ENCODE measurements at regions not wholly inside any gene's neighbourhood (a gene's known extent, or its start where the extent isn't known, plus 50 kb on each side); places are given as distances from the start of the nearest gene placed in this dataset.

GRCh38 chr4:117623326-117623725 is 411.0 kb upstream of the NDST3 start:
- no peak overlapping the region for H3K4me3 ChIP-seq (ENCODE audit: low read depth, low read length)
- TF ChIP-seq, protein P1, sequence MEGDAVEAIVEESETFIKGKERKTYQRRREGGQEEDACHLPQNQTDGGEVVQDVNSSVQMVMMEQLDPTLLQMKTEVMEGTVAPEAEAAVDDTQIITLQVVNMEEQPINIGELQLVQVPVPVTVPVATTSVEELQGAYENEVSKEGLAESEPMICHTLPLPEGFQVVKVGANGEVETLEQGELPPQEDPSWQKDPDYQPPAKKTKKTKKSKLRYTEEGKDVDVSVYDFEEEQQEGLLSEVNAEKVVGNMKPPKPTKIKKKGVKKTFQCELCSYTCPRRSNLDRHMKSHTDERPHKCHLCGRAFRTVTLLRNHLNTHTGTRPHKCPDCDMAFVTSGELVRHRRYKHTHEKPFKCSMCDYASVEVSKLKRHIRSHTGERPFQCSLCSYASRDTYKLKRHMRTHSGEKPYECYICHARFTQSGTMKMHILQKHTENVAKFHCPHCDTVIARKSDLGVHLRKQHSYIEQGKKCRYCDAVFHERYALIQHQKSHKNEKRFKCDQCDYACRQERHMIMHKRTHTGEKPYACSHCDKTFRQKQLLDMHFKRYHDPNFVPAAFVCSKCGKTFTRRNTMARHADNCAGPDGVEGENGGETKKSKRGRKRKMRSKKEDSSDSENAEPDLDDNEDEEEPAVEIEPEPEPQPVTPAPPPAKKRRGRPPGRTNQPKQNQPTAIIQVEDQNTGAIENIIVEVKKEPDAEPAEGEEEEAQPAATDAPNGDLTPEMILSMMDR (IDR thresholded peaks at IDR 0.05; ENCODE audit: insufficient read depth, low read length, missing control alignments) = no peak
- POLR2A ChIA-PET = no interaction called here
- CTCF ChIA-PET = no interaction called here
- DNase-seq (ENCODE audit: low read depth, low spot score) = no peak

DNA sequence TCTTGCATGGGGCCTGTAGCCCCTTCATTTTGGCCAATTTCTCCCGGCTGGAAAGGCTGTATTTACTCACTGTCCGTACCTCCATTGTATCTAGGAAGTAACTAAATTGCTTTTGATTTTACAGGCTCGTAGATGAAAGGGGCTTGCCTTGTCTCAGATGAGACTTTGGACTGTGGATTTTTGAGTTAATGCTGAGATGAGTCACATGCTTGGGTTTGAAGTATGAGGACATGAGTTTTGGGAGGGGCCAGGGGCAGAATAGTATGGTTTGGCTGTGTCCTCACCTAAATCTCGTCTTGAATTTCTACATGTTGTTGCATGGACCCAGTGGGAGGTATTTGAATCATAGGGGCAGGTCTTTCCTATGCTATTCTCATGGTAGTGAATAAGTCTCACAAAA is 407.6 kb upstream of the NDST3 start:
- POLR2A ChIA-PET = no interaction called here
- CTCF ChIA-PET = no interaction called here

DNA sequence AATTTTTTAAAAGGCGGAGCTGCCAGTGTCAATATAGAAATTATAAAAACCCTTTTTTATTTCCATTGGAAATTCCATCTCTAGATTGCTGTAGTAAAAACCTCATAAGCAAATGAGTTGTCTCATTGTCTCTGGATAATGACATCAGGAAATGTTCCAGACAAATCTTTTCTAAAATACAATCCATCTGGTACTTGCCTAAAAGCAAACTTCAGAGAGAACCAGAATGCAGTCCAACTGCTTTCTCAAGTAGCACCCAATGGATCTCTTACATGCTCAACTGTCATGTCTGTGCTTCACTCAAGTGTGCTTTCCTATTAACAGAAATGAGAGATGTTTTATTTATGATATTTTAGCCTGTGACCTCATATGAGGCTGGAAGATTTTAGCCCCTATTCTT is 399.6 kb upstream of the NDST3 start:
- POLR2A ChIA-PET = no interaction called here
- no peak overlapping the region for H3K4me3 ChIP-seq (ENCODE audit: low read depth, low read length)
- CTCF ChIA-PET = no interaction called here
- no peak for DNase-seq (ENCODE audit: low read depth, low spot score)
- TF ChIP-seq, protein P1 (IDR thresholded peaks at IDR 0.05; ENCODE audit: insufficient read depth, low read length, missing control alignments) = no peak

More for the DNA sequence above, 407.6 kb upstream of the NDST3 start:
- DNase-seq (ENCODE audit: low read depth, low spot score) = no peak
- H3K4me3 ChIP-seq (ENCODE audit: low read depth, low read length) = no peak overlapping the region
- TF ChIP-seq, protein P1 (IDR thresholded peaks at IDR 0.05; ENCODE audit: insufficient read depth, low read length, missing control alignments) = no peak

- ChIA-PET POLR2A (no interaction called here), CTCF (no interaction called here)
- TF ChIP-seq, protein P1 (IDR thresholded peaks at IDR 0.05; ENCODE audit: insufficient read depth, low read length, missing control alignments) = no peak
- H3K4me3 ChIP-seq (ENCODE audit: low read depth, low read length) = no peak overlapping the region
- no peak for DNase-seq (ENCODE audit: low read depth, low spot score)
These were observed 396.9 kb upstream of the NDST3 start for GRCh38 chr4:117637347-117637746.

GRCh38 chr4:117640836-117641235 is 393.4 kb upstream of the NDST3 start:
- no peak for DNase-seq (ENCODE audit: low read depth, low spot score)
- POLR2A ChIA-PET = no interaction called here
- H3K4me3 ChIP-seq (ENCODE audit: low read depth, low read length) = no peak overlapping the region
- CTCF ChIA-PET = no interaction called here
- TF ChIP-seq, protein P1 (IDR thresholded peaks at IDR 0.05; ENCODE audit: insufficient read depth, low read length, missing control alignments) = no peak

DNA sequence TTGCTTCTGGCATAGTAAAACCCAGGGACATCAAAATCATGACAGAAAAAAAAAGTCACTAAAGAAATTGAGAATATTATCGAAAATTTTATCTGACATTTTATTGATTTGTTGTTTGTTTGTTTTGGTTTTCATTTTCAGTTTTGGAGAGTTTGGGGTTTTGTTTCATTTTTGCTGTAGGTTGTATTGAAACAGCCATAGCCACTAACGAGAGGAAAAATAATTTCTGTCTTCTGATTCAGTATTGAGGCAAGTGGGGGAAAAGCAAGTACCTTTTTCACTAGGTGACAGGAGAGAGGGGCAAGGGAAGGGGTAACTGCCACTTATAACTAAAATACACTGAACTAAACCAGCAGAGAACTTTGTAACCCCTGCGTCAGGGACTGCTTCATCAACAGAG is 392.8 kb upstream of the NDST3 start:
- no peak overlapping the region for H3K4me3 ChIP-seq (ENCODE audit: low read depth, low read length)
- CTCF ChIA-PET = no interaction called here
- no peak for DNase-seq (ENCODE audit: low read depth, low spot score)
- TF ChIP-seq, protein P1 (IDR thresholded peaks at IDR 0.05; ENCODE audit: insufficient read depth, low read length, missing control alignments) = no peak
- POLR2A ChIA-PET = no interaction called here

Measured in AG04449 (cell line).